ENCODE measurements at regions not wholly inside any gene's neighbourhood (a gene's known extent, or its start where the extent isn't known, plus 50 kb on each side); places are given as distances from the start of the nearest gene placed in this dataset.
"Not testable (repeated sequence)": the region's sequence is repeated elsewhere in the genome, so short reads cannot be mapped to it uniquely, and the experiment has no call there.

DNA sequence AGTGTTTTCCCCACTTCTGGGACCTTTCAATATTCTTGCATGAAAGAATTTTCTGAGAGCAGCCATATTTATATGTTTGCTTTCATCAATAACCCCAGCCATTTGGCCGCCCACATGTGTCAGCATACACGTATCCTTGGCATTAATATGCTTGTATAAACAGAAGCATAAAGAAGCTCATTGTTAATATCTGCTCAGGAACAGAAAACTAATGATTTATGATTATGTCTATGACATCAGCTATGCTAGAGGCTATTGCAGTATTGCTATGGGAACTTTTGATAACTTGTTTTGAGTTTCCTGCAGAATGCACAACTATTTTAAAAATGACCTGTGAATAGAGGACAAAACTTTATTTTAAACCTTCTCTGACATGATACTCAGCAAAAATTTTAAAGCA is 300.9 kb upstream of the MTPN start:
- DNase-seq (ENCODE audit: low read depth), result no peak
- TF ChIP-seq, protein P1, sequence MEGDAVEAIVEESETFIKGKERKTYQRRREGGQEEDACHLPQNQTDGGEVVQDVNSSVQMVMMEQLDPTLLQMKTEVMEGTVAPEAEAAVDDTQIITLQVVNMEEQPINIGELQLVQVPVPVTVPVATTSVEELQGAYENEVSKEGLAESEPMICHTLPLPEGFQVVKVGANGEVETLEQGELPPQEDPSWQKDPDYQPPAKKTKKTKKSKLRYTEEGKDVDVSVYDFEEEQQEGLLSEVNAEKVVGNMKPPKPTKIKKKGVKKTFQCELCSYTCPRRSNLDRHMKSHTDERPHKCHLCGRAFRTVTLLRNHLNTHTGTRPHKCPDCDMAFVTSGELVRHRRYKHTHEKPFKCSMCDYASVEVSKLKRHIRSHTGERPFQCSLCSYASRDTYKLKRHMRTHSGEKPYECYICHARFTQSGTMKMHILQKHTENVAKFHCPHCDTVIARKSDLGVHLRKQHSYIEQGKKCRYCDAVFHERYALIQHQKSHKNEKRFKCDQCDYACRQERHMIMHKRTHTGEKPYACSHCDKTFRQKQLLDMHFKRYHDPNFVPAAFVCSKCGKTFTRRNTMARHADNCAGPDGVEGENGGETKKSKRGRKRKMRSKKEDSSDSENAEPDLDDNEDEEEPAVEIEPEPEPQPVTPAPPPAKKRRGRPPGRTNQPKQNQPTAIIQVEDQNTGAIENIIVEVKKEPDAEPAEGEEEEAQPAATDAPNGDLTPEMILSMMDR (IDR thresholded peaks at IDR 0.05; ENCODE audit: insufficient read depth, low read depth, low read length, missing control alignments), result no peak
- H3K4me3 ChIP-seq (ENCODE audit: low read depth, low read length), result no peak overlapping the region

DNA sequence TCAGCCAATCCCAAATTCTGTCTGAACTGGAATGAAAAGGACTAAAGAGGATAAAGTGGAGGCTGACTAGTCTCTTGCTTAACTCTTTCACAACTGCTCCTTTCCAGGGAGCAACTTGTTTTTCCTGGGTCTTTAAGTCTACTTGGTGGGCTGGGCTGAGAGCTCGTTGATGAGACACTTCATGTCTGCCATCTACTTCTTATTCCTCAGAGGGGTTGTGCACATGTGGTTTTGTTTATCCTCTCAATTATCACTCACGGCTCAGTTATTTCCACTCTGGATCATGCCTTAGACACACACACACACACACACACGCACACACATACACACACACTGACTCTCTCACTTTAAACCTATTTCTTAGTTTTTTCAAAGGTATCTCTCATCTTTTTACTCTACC is 298.6 kb upstream of the MTPN start:
- H3K4me3 ChIP-seq (ENCODE audit: low read depth, low read length), result no peak overlapping the region
- DNase-seq (ENCODE audit: low read depth), result no peak
- TF ChIP-seq, protein P1 (IDR thresholded peaks at IDR 0.05; ENCODE audit: insufficient read depth, low read depth, low read length, missing control alignments), result no peak

GRCh38 chr7:136274636-136275345 is 297.6 kb upstream of the MTPN start:
- no peak overlapping the region for H3K4me3 ChIP-seq (ENCODE audit: low read depth, low read length)
- TF ChIP-seq, protein P1 (IDR thresholded peaks at IDR 0.05; ENCODE audit: insufficient read depth, low read depth, low read length, missing control alignments), result no peak
- DNase-seq (ENCODE audit: low read depth), result no peak

GRCh38 chr7:136272934-136273333 is 295.8 kb upstream of the MTPN start:
- H3K4me3 ChIP-seq (ENCODE audit: low read depth, low read length), result no peak overlapping the region
- TF ChIP-seq, protein P1 (IDR thresholded peaks at IDR 0.05; ENCODE audit: insufficient read depth, low read depth, low read length, missing control alignments), result no peak
- no peak for DNase-seq (ENCODE audit: low read depth)

DNA sequence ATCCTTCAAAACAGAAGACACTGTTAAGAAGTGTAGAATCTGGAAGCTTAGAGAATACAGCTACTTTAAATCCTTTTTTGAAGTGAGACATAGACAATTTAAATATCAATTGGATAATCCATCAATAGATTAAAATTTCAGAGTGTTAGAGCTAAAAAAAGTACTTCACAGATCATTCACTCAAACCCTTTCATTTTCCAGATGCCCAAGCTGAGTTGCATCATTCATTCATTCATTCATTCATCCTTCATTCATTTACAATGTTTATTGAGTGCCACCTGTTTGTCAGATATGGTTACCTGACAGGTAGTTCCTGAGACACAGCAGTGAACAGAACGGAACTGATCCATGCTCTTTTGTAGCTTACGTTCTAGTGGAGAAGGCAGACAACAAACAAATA is 290.7 kb upstream of the MTPN start:
- no peak overlapping the region for H3K4me3 ChIP-seq (ENCODE audit: low read depth, low read length)
- TF ChIP-seq, protein P1 (IDR thresholded peaks at IDR 0.05; ENCODE audit: insufficient read depth, low read depth, low read length, missing control alignments), result no peak
- DNase-seq (ENCODE audit: low read depth), result no peak

- H3K4me3 ChIP-seq (ENCODE audit: low read depth, low read length), result no peak overlapping the region
- TF ChIP-seq, protein P1 (IDR thresholded peaks at IDR 0.05; ENCODE audit: insufficient read depth, low read depth, low read length, missing control alignments), result no peak
- DNase-seq (ENCODE audit: low read depth), result no peak
Measured at GRCh38 chr7:136266457-136266856, 289.3 kb upstream of the MTPN start.

DNA sequence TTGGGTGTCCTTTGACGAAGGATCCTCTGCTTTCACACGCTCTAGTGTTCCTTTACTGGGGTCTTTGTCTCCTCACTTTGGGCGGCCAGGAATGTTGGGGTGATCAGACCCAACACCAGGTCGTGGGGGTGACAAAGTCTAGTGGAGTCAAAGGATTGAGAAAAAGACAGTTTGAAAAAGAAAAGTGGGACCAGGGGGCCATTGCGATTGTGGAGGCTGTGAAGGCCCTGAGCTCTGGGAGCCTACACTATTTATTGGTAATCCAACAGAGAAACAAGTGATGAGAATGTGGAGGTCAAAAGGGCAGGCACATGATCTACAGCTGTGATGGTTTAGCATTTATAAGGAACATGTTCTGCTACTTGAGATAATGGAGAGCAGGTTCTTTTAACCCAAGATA is 287.1 kb upstream of the MTPN start:
- DNase-seq (ENCODE audit: low read depth); H3K4me3 ChIP-seq (ENCODE audit: low read depth, low read length): not testable (repeated sequence)

DNA sequence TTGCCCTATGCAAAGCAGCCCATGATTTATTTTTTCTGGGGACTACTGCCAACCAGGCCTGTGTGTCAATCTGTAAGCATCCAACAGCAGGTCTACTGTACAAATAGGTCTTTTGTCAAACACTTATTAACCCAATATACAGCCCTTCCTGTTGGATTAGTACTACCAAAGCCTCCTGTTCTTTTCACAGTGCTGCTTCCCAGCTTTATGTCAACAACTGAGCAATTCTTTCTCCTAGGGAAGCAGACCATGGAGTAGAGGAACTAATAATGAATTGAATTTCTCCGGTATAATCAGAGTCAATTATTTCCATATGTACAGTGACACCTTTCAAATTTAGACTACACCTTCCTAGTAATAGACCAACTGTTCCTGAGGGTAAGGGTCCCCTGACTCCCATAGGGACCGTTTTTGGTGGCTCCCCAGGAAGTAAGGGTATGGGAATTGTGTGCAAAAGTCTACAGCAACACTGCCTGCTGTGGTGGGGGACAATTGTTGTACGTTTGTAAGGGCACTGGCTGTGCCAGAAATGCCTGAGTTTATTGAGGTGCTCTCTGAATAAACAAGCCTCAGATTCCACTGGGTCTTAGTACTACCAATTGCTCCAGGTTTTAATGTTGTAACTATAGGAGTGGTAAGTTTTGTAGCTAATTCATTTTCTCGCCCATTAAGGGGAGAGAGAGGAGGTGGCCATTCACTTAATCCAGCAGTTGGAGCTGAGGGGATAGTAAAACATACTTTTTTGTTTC is 286.1 kb upstream of the MTPN start:
- not testable (repeated sequence) for DNase-seq (ENCODE audit: low read depth); H3K4me3 ChIP-seq (ENCODE audit: low read depth, low read length)

DNA sequence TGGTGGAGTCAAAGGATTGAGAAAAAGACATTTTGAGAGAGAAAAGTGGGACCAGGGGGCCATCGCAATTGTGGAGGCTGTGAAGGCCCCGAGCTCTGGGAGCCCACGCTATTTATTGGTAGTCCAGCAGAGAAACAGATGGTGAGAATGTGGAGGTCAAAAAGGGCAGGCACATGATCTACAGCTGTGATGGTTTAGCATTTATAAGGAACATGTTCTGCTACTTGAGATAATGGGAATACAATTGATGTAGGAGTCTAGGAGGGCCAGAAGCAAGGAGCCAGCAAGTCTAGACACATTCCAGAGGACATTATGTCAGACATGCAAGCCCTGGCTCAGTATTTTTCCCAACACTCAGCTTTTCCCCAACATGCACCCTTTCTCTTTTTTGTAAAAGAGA is 283.4 kb upstream of the MTPN start:
- DNase-seq (ENCODE audit: low read depth), result not testable (repeated sequence)

More for the DNA sequence above, 283.4 kb upstream of the MTPN start:
- H3K4me3 ChIP-seq (ENCODE audit: low read depth, low read length), result not testable (repeated sequence)

Data from GM12865 (cell line).